Body of pancreas (tissue), 4 donors: ENCODE measurements at regions not wholly inside any gene's neighbourhood (a gene's known extent, or its start where the extent isn't known, plus 50 kb on each side); places are given as distances from the start of the nearest gene placed in this dataset.

Experiments used
- ATAC-seq: fragments of 150-250 bp; one replicate; pipeline ENCODE4 v1.9.1; 2016
- DNase-seq, 4 donors: peaks; one replicate each; pipeline ENCODE4 v3.0.0-alpha.2; 2019
- H3K27ac ChIP-seq, 4 donors: fragments of 200-600 bp; sonication (generic); 1 replicate in 3 of 4; 2 replicates in 1 of 4; pipeline versions ENCODE4 v1.5.1 to v1.6.1; 2016 to 2019; ENCODE audit warnings: mild to moderate bottlenecking in 1 of 4, mixed read lengths in 1 of 4, moderate library complexity in 1 of 4
- H3K27me3 ChIP-seq, 2 donors: fragments of 200-600 bp; sonication (generic); one replicate each; pipeline ENCODE4 v1.6.0; 2016; ENCODE audit warnings: mild to moderate bottlenecking in 1 of 2
- H3K36me3 ChIP-seq, 2 donors: fragments of 200-600 bp; sonication (generic); replicated peaks in 1 of 2; 2 replicates each; pipeline ENCODE4 v1.5.1; 2016; ENCODE audit warnings: low read depth in 2 of 2; ENCODE audit not compliant: insufficient read depth in 1 of 2
- H3K4me1 ChIP-seq: fragments of 200-600 bp; sonication (generic); one replicate; pipeline ENCODE4 v1.6.0; 2016
- H3K4me3 ChIP-seq, 2 donors: fragments of 200-600 bp; sonication (generic); 1 replicate in 1 of 2; 2 replicates in 1 of 2; pipeline ENCODE4 v1.5.1; 2016 to 2019
- H3K9me3 ChIP-seq, 3 donors: fragments of 200-600 bp; sonication (generic); 1 replicate in 2 of 3; 2 replicates in 1 of 3; pipeline ENCODE4 v1.5.1; 2016
- POLR2A ChIP-seq, 3 donors: fragments of 450-650 bp; IDR thresholded peaks; one replicate each; pipeline ENCODE4 v1.6.1; 2016; ENCODE audit warnings: antibody characterized with exemption in 3 of 3, mild to moderate bottlenecking in 2 of 3
- WGBS, 2 donors: methylation state at CpG; one replicate each; pipeline ENCODE4 v1.1.5; 2017; 5-methylcytosine and 5-hydroxymethylcytosine counted together
- intact Hi-C: fragments of 100-400 bp; cut with DNase I; formaldehyde crosslinking; loops from one replicate; pipeline ENCODE4 v1.15.1; 2023
- TF ChIP-seq, protein P1 (sequence below), 7 experiments: fragments of 450-650 bp in 4 of 7; fragments of 200-600 bp in 3 of 7; sonication (generic) in 3 of 7; IDR thresholded peaks; one replicate each; pipeline ENCODE4 v1.5.1; 2016 to 2019; ENCODE audit warnings: antibody characterized with exemption in 7 of 7

DNA sequence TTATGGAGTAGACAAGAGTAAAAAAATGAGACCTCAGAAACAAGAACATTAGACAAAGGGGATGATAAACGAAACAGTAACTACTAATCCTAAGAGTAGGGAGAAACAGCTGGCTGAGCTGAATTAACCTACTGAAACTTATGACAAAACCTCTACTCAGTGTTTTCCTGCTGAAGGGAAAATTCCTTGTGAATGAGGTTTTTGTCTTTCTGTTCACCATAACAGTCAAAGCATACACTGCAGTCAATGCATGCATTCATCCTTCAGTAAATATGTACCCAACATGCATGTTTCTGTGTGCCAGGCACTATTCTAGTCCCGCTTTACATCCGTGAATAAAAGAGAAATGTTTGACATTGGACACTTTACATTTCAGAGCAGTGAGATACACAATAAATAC is 805.6 kb upstream of the KLHL29 start:
- intact Hi-C loops = no loop called here
- TF ChIP-seq, protein P1, sequence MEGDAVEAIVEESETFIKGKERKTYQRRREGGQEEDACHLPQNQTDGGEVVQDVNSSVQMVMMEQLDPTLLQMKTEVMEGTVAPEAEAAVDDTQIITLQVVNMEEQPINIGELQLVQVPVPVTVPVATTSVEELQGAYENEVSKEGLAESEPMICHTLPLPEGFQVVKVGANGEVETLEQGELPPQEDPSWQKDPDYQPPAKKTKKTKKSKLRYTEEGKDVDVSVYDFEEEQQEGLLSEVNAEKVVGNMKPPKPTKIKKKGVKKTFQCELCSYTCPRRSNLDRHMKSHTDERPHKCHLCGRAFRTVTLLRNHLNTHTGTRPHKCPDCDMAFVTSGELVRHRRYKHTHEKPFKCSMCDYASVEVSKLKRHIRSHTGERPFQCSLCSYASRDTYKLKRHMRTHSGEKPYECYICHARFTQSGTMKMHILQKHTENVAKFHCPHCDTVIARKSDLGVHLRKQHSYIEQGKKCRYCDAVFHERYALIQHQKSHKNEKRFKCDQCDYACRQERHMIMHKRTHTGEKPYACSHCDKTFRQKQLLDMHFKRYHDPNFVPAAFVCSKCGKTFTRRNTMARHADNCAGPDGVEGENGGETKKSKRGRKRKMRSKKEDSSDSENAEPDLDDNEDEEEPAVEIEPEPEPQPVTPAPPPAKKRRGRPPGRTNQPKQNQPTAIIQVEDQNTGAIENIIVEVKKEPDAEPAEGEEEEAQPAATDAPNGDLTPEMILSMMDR (IDR thresholded peaks at IDR 0.05) = no peak
- TF ChIP-seq POLR2A (IDR thresholded peaks at IDR 0.05) = no peak
- peaks cover 0 to 9% (median 0%) of the 10 kb centered on the region in 3 donors for H3K9me3 ChIP-seq
- 28 to 37% methylated on average over 3 of the region's 3 CpGs for WGBS, 2 donors
- no peaks in the 10 kb centered on the region for H3K27me3 ChIP-seq
- no peaks in the 10 kb centered on the region for H3K4me1 ChIP-seq
- H3K27ac ChIP-seq = no peak overlapping the region
- ATAC-seq (no peak), DNase-seq (no peak)
- no peaks in the 10 kb centered on the region for H3K36me3 ChIP-seq
- no peak overlapping the region for H3K4me3 ChIP-seq

GRCh38 chr2:22582107-22582506 is 802.9 kb upstream of the KLHL29 start:
- no peaks in the 10 kb centered on the region for H3K27me3 ChIP-seq
- no peak overlapping the region for H3K27ac ChIP-seq
- DNase-seq (no peak), ATAC-seq (no peak)
- H3K4me3 ChIP-seq = no peak overlapping the region
- WGBS, 2 donors = 49 to 67% methylated on average over 3 of the region's 3 CpGs
- intact Hi-C loops = no loop called here
- H3K36me3 ChIP-seq = no peaks in the 10 kb centered on the region
- peaks cover 0 to 9% (median 0%) of the 10 kb centered on the region in 3 donors for H3K9me3 ChIP-seq
- no peaks in the 10 kb centered on the region for H3K4me1 ChIP-seq
- no peak for TF ChIP-seq POLR2A (IDR thresholded peaks at IDR 0.05)
- TF ChIP-seq, protein P1 (IDR thresholded peaks at IDR 0.05) = no peak

- no peak for DNase-seq
- H3K4me3 ChIP-seq = no peak overlapping the region
- no peak for ATAC-seq
- H3K4me1 ChIP-seq = no peaks in the 10 kb centered on the region
- TF ChIP-seq, protein P1 (IDR thresholded peaks at IDR 0.05) = no peak
- TF ChIP-seq POLR2A (IDR thresholded peaks at IDR 0.05) = no peak
- 56 to 57% methylated on average over 5 of the region's 5 CpGs for WGBS, 2 donors
- H3K27me3 ChIP-seq = no peaks in the 10 kb centered on the region
- peaks cover 0 to 5% (median 0%) of the 10 kb centered on the region in 3 donors for H3K9me3 ChIP-seq
- no peaks in the 10 kb centered on the region for H3K36me3 ChIP-seq
- no peak overlapping the region for H3K27ac ChIP-seq
- intact Hi-C loops = no loop called here
These were observed 788.7 kb upstream of the KLHL29 start for GRCh38 chr2:22596306-22596705.

- Histone ChIP-seq H3K27ac (no peak overlapping the region), H3K27me3 (no peaks in the 10 kb centered on the region), H3K4me1 (no peaks in the 10 kb centered on the region), H3K9me3 (no peaks in the 10 kb centered on the region), H3K36me3 (no peaks in the 10 kb centered on the region), H3K4me3 (no peak overlapping the region)
- no peak for ATAC-seq
- no peak for DNase-seq
- intact Hi-C loops = no loop called here
- TF ChIP-seq POLR2A (IDR thresholded peaks at IDR 0.05) = no peak
- TF ChIP-seq, protein P1 (IDR thresholded peaks at IDR 0.05) = no peak
- WGBS, 2 donors = 57 to 63% methylated on average over 2 of the region's 2 CpGs
These were observed 784.8 kb upstream of the KLHL29 start for GRCh38 chr2:22600156-22600555.

- no peaks in the 10 kb centered on the region for H3K9me3 ChIP-seq
- intact Hi-C loops = no loop called here
- H3K36me3 ChIP-seq = no peaks in the 10 kb centered on the region
- ATAC-seq (no peak), DNase-seq (no peak)
- WGBS, 2 donors = 21 to 24% methylated on average over 1 of the region's 1 CpG
- H3K27ac ChIP-seq = no peak overlapping the region
- no peak overlapping the region for H3K4me3 ChIP-seq
- H3K4me1 ChIP-seq = no peaks in the 10 kb centered on the region
- H3K27me3 ChIP-seq = no peaks in the 10 kb centered on the region
- TF ChIP-seq, protein P1 (IDR thresholded peaks at IDR 0.05) = no peak
- TF ChIP-seq POLR2A (IDR thresholded peaks at IDR 0.05) = no peak
These were observed 784.0 kb upstream of the KLHL29 start for GRCh38 chr2:22600999-22601398.
